Loucy (cell line): ENCODE measurements at regions not wholly inside any gene's neighbourhood (a gene's known extent, or its start where the extent isn't known, plus 50 kb on each side); places are given as distances from the start of the nearest gene placed in this dataset.

Experiments used
- CTCF ChIP-seq: fragments of 200-600 bp; sonication (generic); conservative IDR thresholded peaks from 2 replicates; pipeline ENCODE4 v1.5.1; 2014; ENCODE audit warnings: mild to moderate bottlenecking, antibody characterized with exemption, low read length
- EZH2phosphoT487 ChIP-seq: fragments of 200-600 bp; IDR thresholded peaks from 2 replicates; pipeline ENCODE4 v1.6.1; 2018; ENCODE audit warnings: antibody characterized with exemption, mild to moderate bottlenecking, moderate library complexity, borderline replicate concordance

GRCh38 chr3:102688556-102688930 lies 253.7 kb downstream of the ZPLD1 start:
- TF ChIP-seq CTCF = no peak
- TF ChIP-seq EZH2phosphoT487 = no peak
